Heart right ventricle (tissue), 16 donors: ENCODE measurements at regions not wholly inside any gene's neighbourhood (a gene's known extent, or its start where the extent isn't known, plus 50 kb on each side); places are given as distances from the start of the nearest gene placed in this dataset.

Source experiments
- ATAC-seq, 8 donors: fragments of 200-7000 bp; cut with Tn5 transposase; one replicate each; pipeline ENCODE4 v1.9.1; 2020; ENCODE audit warnings: mild to moderate bottlenecking in 8 of 8, moderate library complexity in 8 of 8, moderate number of reproducible peaks in 1 of 8
- DNase-seq, 2 donors: peaks; one replicate each; pipeline ENCODE4 v3.0.0-alpha.2; 2020
- H3K27ac ChIP-seq, 10 donors: fragments of 200-600 bp; sonication (generic) in 2 of 10; one replicate each; pipeline versions ENCODE4 v1.5.0 to v1.8.0; 2020 to 2022; ENCODE audit warnings: mild to moderate bottlenecking in 3 of 10
- H3K27me3 ChIP-seq, 7 donors: fragments of 200-600 bp; one replicate each; pipeline ENCODE4 v1.8.0; 2021 to 2022; ENCODE audit warnings: mild to moderate bottlenecking in 2 of 7
- H3K36me3 ChIP-seq, 9 donors: fragments of 200-600 bp; sonication (generic) in 1 of 9; one replicate each; pipeline versions ENCODE4 v1.5.0 to v1.8.0; 2020 to 2022; ENCODE audit warnings: mild to moderate bottlenecking in 2 of 9
- H3K4me1 ChIP-seq, 9 donors: fragments of 200-600 bp; sonication (generic) in 1 of 9; one replicate each; pipeline versions ENCODE4 v1.5.0 to v1.8.0; 2020 to 2022; ENCODE audit warnings: mild to moderate bottlenecking in 4 of 9
- H3K4me3 ChIP-seq, 10 donors: fragments of 200-600 bp; sonication (generic) in 2 of 10; one replicate each; pipeline versions ENCODE4 v1.5.0 to v1.8.0; 2020 to 2022; ENCODE audit warnings: mild to moderate bottlenecking in 7 of 10, moderate library complexity in 2 of 10
- H3K9me3 ChIP-seq, 11 donors: fragments of 200-600 bp in 10 of 11; sonication (generic) in 2 of 11; one replicate each; pipeline versions ENCODE4 v1.5.0 to v1.8.0; 2013 to 2022; ENCODE audit warnings: mild to moderate bottlenecking in 2 of 11, control low read depth in 1 of 11, moderate library complexity in 1 of 11
- WGBS, 2 donors: extraction: QIAGEN DNeasy Blood & Tissue Kit; methylation state at CpG; one replicate each; pipeline ENCODE4 v1.1.7; 2013; ENCODE audit warnings: inconsistent platforms in 1 of 2; 5-methylcytosine and 5-hydroxymethylcytosine counted together
- intact Hi-C, 10 donors: fragments of 100-400 bp; cut with DNase I; formaldehyde crosslinking; loops; one replicate each; pipeline versions ENCODE4 v1.11.1 to v1.14.2; 2022
- TF ChIP-seq, protein P1 (sequence below), 9 donors: fragments of 200-600 bp; sonication (generic) in 2 of 9; IDR thresholded peaks; one replicate each; pipeline versions ENCODE4 v1.5.0 to v1.8.0; 2021 to 2022; ENCODE audit warnings: antibody characterized with exemption in 9 of 9, mild to moderate bottlenecking in 5 of 9, moderate library complexity in 1 of 9
- donor health status: Arrhythmogenic right ventricular cardiomyopathy.
- donor health status: ischemic (EF 13 %, LVEDD 7.1; RV severe dilation, severe dysfunction).
- donor health status: healthy with polysubstance abuse.
- donor health status: DM: no; HTN: yes; CAD: no.
- donor health status: DM: no; HTN: no; CAD: no.
- donor health status: ischemic (EF 25% LVEDD 6.9; RV normal size, moderate dysfunction).
- donor health status: ischemic (EF 25% LVEDD 5.7; RV mildly dilated, moderate dysfunction).
- donor health status: healthy.
- donor health status: DM: yes; HTN: yes; CAD: no.
- donor health status: Ischemic cardiomyopathy.
- donor health status: ischemic (EF 35%, LVEDD 5.7; RV mildly dilated, moderate dysfunction).
- donor health status: nonischemic (EF 11% LVEDD 7.7; RV severe dilation, severe dysfunction).
- donor health status: DM: yes; HTN: yes; CAD: no.
- donor health status: PGD.
- donor health status: ischemic (EF 29% LVEDD 5.4; RV normal size, mild dysfunction).
- donor health status: nonischemic (EF 23%, LVEDD 6.1; RV moderate dilation, normal function).

DNA sequence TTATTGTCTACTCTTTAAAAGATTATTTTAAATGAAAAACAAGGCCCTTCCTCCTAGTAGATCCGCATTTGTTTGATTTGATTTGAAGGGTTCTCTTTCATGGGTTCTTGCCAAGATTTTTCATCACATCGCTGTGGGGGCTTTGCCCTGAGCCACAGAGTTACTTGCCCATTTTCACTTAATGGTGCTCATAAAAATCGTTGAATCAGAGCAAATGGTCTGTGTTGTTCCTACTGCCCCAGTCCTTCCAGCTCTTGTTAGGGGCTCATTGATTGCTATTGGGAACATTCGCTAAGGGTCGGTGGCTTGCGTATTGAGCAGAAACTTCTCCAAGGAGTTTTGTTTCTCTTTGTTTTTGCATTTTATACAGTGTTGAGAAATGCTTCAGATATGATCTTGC, 1023.4 kb upstream of the CDH8 start:
- Histone ChIP-seq H3K27me3 (no peaks in the 10 kb centered on the region), H3K9me3 (peaks cover 0 to 6% (median 0%) of the 10 kb centered on the region in 11 donors), H3K4me3 (no peak overlapping the region), H3K36me3 (no peaks in the 10 kb centered on the region), H3K4me1 (no peaks in the 10 kb centered on the region), H3K27ac (no peak overlapping the region)
- ATAC-seq (no peak), DNase-seq (no peak)
- TF ChIP-seq, protein P1, sequence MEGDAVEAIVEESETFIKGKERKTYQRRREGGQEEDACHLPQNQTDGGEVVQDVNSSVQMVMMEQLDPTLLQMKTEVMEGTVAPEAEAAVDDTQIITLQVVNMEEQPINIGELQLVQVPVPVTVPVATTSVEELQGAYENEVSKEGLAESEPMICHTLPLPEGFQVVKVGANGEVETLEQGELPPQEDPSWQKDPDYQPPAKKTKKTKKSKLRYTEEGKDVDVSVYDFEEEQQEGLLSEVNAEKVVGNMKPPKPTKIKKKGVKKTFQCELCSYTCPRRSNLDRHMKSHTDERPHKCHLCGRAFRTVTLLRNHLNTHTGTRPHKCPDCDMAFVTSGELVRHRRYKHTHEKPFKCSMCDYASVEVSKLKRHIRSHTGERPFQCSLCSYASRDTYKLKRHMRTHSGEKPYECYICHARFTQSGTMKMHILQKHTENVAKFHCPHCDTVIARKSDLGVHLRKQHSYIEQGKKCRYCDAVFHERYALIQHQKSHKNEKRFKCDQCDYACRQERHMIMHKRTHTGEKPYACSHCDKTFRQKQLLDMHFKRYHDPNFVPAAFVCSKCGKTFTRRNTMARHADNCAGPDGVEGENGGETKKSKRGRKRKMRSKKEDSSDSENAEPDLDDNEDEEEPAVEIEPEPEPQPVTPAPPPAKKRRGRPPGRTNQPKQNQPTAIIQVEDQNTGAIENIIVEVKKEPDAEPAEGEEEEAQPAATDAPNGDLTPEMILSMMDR (IDR thresholded peaks at IDR 0.05), result no peak
- intact Hi-C loops, result no loop called here
- WGBS, 2 donors, result 89 to 90% methylated on average over 6 of the region's 6 CpGs

DNA sequence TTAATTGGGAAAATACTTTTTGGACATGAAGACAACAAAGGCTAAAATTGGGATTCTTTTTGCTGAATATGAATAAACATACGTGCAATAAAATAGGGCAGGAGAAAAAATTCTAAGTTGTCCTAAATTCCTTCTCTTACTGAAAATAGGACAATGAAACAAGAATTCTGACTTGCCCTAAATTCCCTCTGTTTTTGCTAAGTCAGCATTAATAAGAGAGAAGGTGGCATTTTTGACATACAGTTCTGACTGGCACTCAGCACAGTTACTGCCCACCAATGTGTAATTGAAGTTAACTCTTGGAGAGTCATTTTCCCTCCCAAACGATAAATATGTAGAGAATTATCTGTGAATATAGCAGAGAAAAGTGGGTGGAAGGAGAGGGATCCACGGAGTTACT, 1021.1 kb upstream of the CDH8 start:
- ATAC-seq, result no peak

DNA sequence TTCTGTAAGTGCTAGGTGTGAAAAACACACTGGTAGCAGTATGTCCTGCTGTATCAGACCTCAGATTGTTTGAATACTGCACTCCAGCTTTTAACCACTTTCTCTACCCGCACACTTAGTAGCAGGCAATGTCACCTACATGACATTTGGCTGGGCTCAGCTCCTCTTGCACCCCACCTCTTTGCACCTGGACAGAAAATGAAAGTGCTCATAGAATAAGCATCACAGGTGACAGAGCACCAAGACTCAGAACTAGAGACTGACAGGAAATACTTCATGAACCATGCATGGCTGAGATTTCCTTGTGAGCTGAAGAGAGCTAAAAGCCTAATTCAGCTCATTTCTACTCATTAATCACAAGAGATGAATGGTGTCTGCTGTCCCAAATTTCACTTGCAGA, 1014.2 kb upstream of the CDH8 start:
- DNase-seq (no peak), ATAC-seq (no peak)
- H3K36me3 ChIP-seq, result no peaks in the 10 kb centered on the region
- no peak overlapping the region for H3K27ac ChIP-seq
- intact Hi-C loops, result no loop called here
- peaks cover 0 to 16% (median 0%) of the 10 kb centered on the region in 11 donors for H3K9me3 ChIP-seq
- H3K4me1 ChIP-seq, result no peaks in the 10 kb centered on the region
- H3K27me3 ChIP-seq, result no peaks in the 10 kb centered on the region
- H3K4me3 ChIP-seq, result no peak overlapping the region
- 94 to 97% methylated on average over 1 of the region's 1 CpG for WGBS, 2 donors
- TF ChIP-seq, protein P1 (IDR thresholded peaks at IDR 0.05), result no peak

More for the DNA sequence above, 1021.1 kb upstream of the CDH8 start:
- Histone ChIP-seq H3K4me3 (no peak overlapping the region), H3K4me1 (no peaks in the 10 kb centered on the region), H3K27me3 (no peaks in the 10 kb centered on the region), H3K9me3 (peaks cover 0 to 6% (median 0%) of the 10 kb centered on the region in 11 donors), H3K36me3 (no peaks in the 10 kb centered on the region), H3K27ac (no peak overlapping the region)
- TF ChIP-seq, protein P1 (IDR thresholded peaks at IDR 0.05), result no peak
- no peak for DNase-seq
- 73 to 77% methylated on average over 3 of the region's 3 CpGs for WGBS, 2 donors
- intact Hi-C loops, result no loop called here

DNA sequence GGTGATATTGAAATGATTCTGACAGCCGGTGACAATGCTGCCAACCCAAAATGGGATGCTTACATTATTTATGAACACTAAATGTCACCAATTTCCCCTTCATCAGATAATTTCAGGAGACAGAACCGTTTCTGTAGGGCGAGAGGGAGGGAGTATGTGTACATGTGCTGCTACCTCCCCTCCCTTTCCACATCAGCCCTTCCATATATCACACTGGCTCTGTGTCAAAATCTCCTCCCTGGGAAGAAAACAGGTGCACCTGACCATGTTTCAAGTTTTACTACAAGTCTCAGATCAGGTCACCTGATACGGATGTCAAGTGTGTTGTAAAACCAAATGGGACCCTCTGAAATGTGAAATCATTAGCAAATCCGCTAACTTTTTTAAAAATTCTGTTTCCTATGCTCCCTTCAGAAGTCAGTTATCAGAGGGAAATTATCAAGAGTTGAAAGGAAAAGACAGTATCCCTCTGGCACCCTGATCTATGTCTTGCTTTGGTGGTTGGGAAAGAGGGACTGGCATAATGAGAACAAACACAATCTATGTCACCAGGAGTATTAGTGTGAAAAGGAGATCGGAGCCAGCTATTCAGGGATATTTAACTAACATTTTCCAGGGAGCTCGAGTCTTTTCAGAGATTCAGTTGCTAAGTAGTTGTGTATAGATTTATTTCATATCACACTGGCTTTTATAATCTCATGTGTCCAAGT, 1002.3 kb upstream of the CDH8 start:
- WGBS, 2 donors, result 71 to 74% methylated on average over 7 of the region's 7 CpGs
- intact Hi-C loops, result loop anchor here in 1 of 10 donors (5.0 kb wide), 1 partner anchor 1456 kb away; no protein-coding TSS in a partner anchor
- H3K27me3 ChIP-seq, result no peaks in the 10 kb centered on the region
- no peaks in the 10 kb centered on the region for H3K4me1 ChIP-seq
- TF ChIP-seq, protein P1 (IDR thresholded peaks at IDR 0.05), result no peak
- no peaks in the 10 kb centered on the region for H3K9me3 ChIP-seq
- H3K36me3 ChIP-seq, result no peaks in the 10 kb centered on the region
- no peak overlapping the region for H3K4me3 ChIP-seq
- H3K27ac ChIP-seq, result no peak overlapping the region
- DNase-seq (no peak), ATAC-seq (no peak)
